ENCODE measurements at regions not wholly inside any gene's neighbourhood (a gene's known extent, or its start where the extent isn't known, plus 50 kb on each side); places are given as distances from the start of the nearest gene placed in this dataset.

- no peak for DNase-seq (ENCODE audit: low read depth)
Observed at GRCh38 chr2:8281950-8282857, 399.7 kb upstream of the ID2 start.

DNA sequence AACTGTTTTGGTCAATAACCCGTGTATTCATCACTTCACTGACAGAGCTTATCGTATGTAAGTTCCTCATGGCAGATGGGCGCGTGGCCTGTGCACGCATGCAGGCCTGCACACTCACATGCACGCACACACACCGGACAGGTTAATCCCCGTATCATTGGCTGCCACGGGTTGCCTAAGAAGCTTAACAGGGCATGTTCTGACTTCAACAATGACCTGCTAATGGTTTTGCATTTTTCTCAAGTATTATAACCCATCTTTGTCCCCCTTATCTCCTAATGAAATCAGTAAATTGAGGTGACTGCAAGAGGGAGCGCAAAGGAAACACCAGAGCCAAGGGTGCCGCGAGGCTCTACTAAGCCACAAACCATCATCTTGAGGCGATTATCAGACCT lies 399.0 kb upstream of the ID2 start:
- no peak for DNase-seq (ENCODE audit: low read depth)

- DNase-seq (ENCODE audit: low read depth), result no peak
Observed at GRCh38 chr2:8285081-8285480, 396.8 kb upstream of the ID2 start.

- DNase-seq (ENCODE audit: low read depth), result no peak
Observed at GRCh38 chr2:8285898-8286297, 396.0 kb upstream of the ID2 start.

- no peak for DNase-seq (ENCODE audit: low read depth)
Observed at GRCh38 chr2:8288206-8288605, 393.6 kb upstream of the ID2 start.

DNA sequence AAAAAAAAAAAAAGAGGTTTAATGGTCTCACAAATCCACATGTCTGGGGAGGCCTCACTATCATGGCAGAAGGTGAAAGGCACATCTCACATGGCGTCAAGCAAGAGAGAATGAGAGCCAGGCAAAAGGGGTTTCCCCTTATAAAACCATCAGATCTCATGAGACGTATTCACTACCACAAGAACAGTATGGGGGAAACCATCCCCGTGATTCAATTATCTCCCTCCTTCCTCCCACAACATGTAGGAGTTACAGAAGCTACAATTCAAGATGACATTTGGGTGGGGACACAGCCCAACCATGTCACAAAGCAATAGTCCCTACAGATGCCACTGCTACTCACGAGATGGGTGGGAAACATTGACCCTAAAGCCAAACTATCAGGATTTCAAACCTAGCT lies 392.7 kb upstream of the ID2 start:
- DNase-seq (ENCODE audit: low read depth), result no peak

DNA sequence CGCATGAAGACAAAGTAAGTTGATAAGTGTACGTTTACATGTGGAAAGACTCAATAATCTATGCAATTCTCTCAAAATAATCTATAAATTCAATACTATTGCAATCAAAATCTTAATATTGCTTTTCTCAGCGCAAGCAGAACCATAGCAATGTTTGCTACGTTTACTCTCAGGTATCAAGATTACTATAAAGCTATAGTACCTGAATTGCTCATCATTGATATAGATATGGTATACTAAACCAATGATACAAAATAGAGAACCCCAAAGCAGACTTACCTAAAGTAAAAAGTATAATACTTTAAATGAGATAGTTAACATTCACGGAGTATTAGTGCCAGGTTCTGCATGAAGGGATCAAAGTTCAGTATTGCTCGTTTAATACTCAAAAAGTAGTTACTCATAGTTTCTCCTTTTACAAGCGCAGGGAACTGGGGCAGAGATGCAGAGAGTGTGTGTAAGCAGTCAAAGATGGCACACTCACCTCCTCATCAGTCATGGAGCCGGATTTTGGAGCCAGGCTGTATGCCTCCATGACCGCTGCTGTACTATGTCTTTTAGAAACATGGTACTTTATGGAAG lies 391.0 kb upstream of the ID2 start:
- DNase-seq (ENCODE audit: low read depth), result no peak

DNA sequence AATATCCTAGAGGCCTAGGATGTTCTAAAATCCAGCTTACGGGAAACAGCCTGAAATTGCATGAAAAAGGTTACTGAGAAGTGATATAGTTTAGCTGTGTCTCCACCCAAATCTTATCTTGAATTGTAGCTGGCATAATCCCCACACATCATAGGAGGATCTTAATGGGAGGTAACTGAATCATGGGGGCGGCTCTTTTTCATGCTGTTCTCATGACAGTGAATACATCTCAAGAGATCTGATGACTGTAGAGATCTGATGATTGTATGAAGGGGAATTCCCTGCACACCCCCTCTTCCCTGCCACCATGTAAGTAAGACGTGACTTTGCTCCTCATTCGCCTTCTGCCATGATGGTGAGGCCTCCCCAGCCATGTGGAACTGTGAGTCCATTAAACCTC lies 385.6 kb upstream of the ID2 start:
- DNase-seq (ENCODE audit: low read depth), result no peak

GRCh38 chr2:8297376-8298231 lies 384.3 kb upstream of the ID2 start:
- DNase-seq (ENCODE audit: low read depth), result no peak

- no peak for DNase-seq (ENCODE audit: low read depth)
Observed at GRCh38 chr2:8298783-8299182, 383.1 kb upstream of the ID2 start.

GRCh38 chr2:8300216-8300615 lies 381.6 kb upstream of the ID2 start:
- DNase-seq (ENCODE audit: low read depth), result no peak

DNA sequence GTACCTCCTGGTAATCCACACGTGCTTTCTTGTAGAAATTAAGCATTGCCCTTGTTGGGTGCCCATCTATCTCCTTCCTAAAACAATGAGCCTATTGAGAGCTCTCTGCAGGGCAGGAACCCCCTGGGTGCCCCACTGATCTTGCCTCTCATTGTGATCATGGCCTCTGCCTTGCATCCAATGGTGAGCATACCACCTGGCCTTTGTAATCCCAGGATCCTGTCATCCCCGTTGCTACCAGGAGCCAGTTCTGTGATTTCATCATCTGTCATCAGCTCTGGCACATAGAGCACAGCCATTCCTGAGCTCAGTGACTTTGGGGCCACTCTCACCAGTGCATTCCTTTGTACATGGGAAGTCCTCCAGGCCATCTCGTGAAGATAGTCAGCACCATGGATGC lies 381.0 kb upstream of the ID2 start:
- DNase-seq (ENCODE audit: low read depth), result no peak

DNA sequence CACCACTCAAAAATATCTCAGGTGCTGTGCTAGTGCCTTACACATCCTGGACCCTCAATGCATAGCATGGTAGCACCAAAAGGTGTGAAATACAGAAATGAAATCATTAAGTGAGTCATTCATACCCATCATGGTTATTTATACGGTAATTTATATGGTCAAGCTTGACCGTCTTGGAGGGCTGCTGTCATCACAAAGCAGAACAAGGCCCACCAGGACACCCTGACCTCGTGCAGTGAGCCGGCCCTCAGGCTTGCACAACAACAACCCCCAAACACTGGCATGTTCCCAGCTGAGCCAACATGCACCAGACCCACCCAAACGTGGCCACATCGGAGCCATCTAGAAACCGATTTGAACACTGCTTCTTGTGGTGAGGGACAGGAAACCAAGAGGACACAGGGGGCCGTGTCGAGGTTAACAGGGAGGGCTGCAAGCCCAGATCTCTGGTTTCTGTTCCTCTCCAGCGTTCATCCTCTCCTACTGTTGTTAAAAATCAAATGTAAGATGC lies 378.5 kb upstream of the ID2 start:
- no peak for DNase-seq (ENCODE audit: low read depth)

DNA sequence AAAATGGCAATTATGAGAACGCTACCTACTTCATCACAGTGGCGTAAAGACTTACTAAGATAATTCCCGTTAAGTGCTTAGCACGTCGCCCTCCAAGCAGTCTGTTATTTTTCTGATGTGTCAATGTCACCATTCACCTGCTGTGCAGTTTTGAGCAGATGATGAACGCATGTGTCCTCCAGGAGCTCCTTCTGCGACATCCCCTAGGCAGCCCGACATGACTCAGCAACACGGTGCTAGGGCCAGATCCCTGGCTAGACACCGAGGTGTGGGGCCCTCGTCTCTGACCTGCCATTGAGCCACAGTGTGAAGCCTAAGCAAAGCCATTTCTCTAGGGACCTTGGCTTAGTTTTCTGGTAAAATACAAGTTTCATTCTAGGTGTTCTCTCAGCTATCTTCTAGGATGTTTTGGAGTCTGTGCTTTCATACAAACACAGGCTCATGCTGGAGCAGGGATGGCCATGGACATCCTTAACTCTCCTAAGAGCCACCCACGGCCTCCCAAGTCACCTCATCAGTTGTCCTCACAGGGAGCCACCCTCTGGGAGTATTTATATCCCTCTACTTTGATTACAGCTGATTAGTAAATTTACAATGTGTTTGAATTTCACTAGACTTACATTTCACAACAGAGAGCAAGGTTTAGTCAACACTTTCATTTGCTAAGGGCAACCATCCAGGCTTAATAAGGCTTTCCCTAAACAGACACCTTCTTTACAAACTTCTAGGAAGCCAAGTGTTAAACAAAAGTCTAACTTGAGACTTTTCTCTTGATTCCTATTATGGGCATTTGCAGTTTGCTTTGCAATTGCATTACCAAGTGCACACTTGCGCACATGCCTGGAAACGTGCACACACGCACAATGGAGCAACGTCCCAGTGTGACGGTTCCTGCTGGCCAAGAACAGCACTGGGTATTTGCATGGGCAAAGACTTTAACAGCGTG lies 376.8 kb upstream of the ID2 start:
- DNase-seq (ENCODE audit: low read depth), result no peak

GRCh38 chr2:8306530-8307351 lies 375.1 kb upstream of the ID2 start:
- DNase-seq (ENCODE audit: low read depth), result no peak

DNA sequence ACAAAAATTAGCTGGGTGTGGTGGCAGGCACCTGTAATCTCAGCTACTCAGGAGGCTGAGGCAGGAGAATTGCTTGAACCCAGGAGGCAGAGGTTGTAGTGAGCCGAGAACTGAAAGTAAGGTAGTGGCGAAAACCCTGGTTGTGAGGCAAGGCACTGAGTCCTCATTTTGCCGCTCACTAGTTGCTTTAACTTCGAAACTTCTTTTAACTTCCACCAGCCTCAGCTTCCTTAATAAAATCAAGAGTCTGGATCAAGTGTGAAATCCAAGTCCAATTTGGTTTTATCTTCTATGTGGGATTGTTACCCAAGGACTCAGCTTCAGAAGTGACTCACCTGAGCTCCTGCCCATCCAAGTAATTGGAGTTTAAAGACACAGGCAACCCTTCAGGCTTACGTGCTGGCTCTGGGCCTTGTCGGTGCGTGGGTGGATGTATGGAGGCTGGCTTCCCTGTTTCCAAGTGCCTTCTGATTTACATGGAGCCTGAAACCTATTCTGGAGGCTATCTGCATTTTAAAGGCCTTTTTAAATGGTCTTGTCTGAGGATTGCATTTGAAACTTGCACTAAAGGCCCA lies 374.2 kb upstream of the ID2 start:
- DNase-seq (ENCODE audit: low read depth), result no peak

DNA sequence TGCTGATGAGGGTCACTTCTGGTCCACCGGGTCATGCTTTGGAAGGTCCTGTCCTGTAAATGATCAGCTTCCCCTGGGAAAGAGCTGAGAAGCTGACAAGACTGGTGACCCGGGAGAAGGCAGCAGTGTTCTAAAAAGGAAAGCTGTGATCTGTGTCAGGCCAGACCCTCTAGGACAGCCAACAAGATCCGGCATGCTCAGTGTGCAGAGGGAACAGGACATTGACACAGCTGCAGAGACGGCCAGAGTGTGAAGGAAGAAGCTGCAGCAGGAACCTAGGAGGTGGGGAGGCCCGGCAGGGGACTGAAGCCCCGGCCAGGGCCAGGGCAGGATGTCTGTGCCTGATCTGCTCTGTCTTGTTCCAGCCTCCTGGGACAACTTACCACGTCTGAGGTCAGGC lies 372.7 kb upstream of the ID2 start:
- DNase-seq (ENCODE audit: low read depth), result no peak

GRCh38 chr2:8310557-8311455 lies 371.1 kb upstream of the ID2 start:
- DNase-seq (ENCODE audit: low read depth), result no peak

GRCh38 chr2:8312221-8312620 lies 369.6 kb upstream of the ID2 start:
- DNase-seq (ENCODE audit: low read depth), result no peak

Data from stromal cell of bone marrow (primary cell).